ENCODE measurements at regions not wholly inside any gene's neighbourhood (a gene's known extent, or its start where the extent isn't known, plus 50 kb on each side); places are given as distances from the start of the nearest gene placed in this dataset.

DNA sequence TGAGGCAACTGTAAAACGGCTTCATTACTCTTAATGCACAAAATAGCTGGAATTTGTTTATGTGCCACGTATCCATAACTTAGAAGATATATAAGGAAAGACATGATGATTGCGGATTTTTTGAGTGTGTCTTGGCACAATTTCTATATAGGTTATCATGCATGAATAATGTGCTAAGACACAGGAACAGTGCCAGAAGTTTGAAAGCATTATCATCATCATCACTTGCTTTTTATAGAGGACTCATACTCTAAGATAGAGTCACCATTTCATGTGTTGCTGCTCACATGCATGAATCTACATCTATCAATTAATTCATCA is 113.4 kb downstream of the ELOVL4 start:
- H3K4me1 ChIP-seq: no peaks in the 10 kb centered on the region
- no peaks in the 10 kb centered on the region for H3K36me3 ChIP-seq
- no peak overlapping the region for H3K27ac ChIP-seq
- no peaks in the 10 kb centered on the region for H4K20me1 ChIP-seq
- no peaks in the 10 kb centered on the region for H3K9me3 ChIP-seq (replicated peaks in 1 of 11)
- no peak overlapping the region for H3K9ac ChIP-seq
- no peak overlapping the region for H3K4me3 ChIP-seq
- H3K27me3 ChIP-seq: no peaks in the 10 kb centered on the region
- TF ChIP-seq Cebpa-rat (IDR thresholded peaks at IDR 0.05): no peak
- H3K4me2 ChIP-seq: no peak overlapping the region

DNA sequence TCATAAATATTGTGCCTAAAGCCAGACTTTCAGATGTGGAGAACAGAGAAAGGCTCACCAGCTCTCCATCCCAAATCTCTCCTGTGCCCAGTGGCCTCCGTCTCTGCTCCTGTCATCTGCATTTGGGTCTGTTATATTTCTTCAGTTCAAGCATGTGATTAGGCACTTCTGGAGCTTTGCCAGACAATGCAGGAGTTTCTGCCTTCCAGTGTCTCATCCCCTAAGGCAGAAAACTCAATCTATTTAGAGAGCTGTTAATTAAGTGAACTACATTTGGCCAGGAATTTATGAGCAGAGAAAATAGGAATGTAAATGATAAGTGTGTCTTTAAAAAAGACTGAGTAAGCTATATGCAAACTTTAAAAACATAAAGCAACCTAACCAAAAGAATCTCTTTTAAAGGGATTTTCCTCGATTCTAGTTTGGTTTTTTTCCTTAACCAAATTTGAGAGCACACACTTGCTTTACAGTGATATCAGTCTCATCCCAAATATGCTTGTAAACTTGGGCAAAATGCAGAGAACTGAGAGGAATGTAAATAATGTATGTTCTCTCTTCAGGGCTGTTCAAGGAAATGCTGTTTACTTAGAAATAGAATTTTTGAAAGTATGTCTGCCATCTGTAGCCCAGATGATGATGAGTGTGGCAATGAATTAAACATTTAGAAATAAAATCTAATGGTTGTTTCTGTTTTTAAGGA is 113.9 kb downstream of the ELOVL4 start:
- H3K27me3 ChIP-seq: no peaks in the 10 kb centered on the region
- no peak overlapping the region for H3K4me3 ChIP-seq

DNA sequence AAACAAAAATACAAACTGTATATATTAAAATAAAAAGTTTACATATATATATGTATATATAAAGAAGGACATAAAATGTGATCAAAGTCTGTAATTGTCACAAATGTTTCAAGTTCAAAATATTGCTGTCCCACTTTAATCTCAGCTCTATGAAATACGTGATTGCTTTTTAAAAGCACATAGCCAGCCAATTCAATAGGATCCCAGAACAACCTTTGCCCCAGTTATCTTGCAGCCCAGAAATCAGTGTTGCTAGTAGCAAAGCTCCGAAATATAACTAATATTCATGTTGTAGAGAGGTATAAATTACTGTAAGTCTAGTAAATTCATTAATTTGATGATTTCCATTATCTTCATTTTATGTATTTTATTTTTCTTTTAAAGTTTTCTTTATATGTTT is 114.6 kb downstream of the ELOVL4 start:
- Histone ChIP-seq H3K27ac (no peak overlapping the region), H3K4me1 (no peaks in the 10 kb centered on the region), H3K27me3 (no peaks in the 10 kb centered on the region), H3K9ac (no peak overlapping the region), H3K36me3 (no peaks in the 10 kb centered on the region), H3K9me3 (replicated peaks in 1 of 11) (no peaks in the 10 kb centered on the region), H3K4me3 (no peak overlapping the region), H3K4me2 (no peak overlapping the region), H4K20me1 (no peaks in the 10 kb centered on the region)
- TF ChIP-seq Cebpa-rat (IDR thresholded peaks at IDR 0.05): no peak

More for the DNA sequence above, 113.9 kb downstream of the ELOVL4 start:
- Histone ChIP-seq H3K36me3 (no peaks in the 10 kb centered on the region), H3K9me3 (replicated peaks in 1 of 11) (no peaks in the 10 kb centered on the region), H3K4me2 (no peak overlapping the region), H3K9ac (no peak overlapping the region), H4K20me1 (no peaks in the 10 kb centered on the region), H3K4me1 (no peaks in the 10 kb centered on the region), H3K27ac (no peak overlapping the region)
- no peak for TF ChIP-seq Cebpa-rat (IDR thresholded peaks at IDR 0.05)

DNA sequence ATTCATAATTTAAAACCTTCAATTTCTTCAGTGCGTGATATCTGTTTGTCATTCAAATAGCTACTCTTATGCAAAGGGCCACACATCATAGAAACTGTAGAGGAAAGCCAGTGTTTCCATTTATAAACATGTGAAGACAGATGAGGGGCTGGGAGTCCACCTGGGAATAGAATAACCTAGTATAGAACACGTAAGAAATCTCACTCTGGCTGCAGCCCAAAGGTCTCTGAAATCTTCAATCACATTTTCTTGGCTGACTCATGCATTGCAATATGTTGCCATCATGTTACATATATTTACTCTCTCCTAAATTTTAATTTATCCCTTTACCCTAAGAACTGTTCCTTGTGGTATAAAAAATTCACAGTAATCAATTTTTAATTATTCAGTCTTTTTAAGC is 123.2 kb downstream of the ELOVL4 start:
- no peak overlapping the region for H3K4me2 ChIP-seq

DNA sequence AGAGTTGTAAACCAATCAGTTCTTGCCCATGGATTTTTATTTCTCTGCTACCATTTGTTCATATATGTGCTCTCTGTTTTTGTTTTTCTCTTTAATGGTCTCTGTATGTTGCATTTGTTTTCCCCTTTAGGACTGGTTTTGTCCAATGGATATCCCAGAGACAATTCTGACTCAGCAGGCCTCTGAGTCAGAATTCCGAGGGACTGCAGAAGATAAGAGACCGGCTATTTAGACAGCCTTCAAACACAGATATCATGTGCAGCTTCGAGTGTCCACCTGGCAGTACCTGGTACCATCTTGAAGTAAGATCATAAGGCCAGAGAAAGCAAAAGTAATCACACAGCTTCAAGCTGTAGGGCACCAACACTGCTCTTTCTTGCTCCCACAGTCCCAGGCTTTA is 125.5 kb downstream of the ELOVL4 start:
- Histone ChIP-seq H3K4me1 (no peaks in the 10 kb centered on the region), H3K36me3 (no peaks in the 10 kb centered on the region), H4K20me1 (no peaks in the 10 kb centered on the region), H3K4me2 (no peak overlapping the region), H3K9me3 (replicated peaks in 1 of 11) (0 out of 22 replicates have a peak, but pooled peaks cover 0 to 4% (median 0%) of the 10 kb centered on the region in 11 experiments), H3K27me3 (no peaks in the 10 kb centered on the region), H3K9ac (no peak overlapping the region), H3K4me3 (no peak overlapping the region), H3K27ac (no peak overlapping the region)
- no peak for TF ChIP-seq Cebpa-rat (IDR thresholded peaks at IDR 0.05)

More for the DNA sequence above, 123.2 kb downstream of the ELOVL4 start:
- no peak overlapping the region for H3K9ac ChIP-seq
- no peaks in the 10 kb centered on the region for H3K36me3 ChIP-seq
- no peak overlapping the region for H3K27ac ChIP-seq
- H3K27me3 ChIP-seq: no peaks in the 10 kb centered on the region
- H3K9me3 ChIP-seq (replicated peaks in 1 of 11): 0 out of 22 replicates have a peak, but pooled peaks cover 0 to 4% (median 0%) of the 10 kb centered on the region in 11 experiments
- H4K20me1 ChIP-seq: no peaks in the 10 kb centered on the region
- H3K4me1 ChIP-seq: no peaks in the 10 kb centered on the region
- H3K4me3 ChIP-seq: no peak overlapping the region
- no peak for TF ChIP-seq Cebpa-rat (IDR thresholded peaks at IDR 0.05)

DNA sequence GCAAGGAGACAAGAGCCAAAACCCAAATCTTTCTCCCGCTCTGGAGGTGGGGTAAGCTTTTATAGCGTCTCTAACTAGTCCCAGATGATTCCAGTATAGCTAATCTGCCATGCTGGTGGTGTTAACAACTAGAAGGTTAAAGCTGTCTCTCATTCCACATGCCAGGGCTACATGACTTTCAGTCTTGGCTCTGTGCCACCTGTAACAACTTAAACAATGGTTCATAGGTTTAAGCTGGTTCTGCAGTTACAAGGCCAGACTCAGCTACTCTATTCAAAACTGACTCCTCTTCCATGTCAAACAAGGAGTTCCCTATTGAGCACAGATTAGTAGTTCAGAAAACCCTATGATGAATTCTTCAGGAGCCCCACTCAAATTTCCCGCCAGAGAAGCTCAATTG is 128.9 kb downstream of the ELOVL4 start:
- no peak overlapping the region for H3K4me2 ChIP-seq
- H3K9me3 ChIP-seq (replicated peaks in 1 of 11): no peaks in the 10 kb centered on the region
- H3K36me3 ChIP-seq: no peaks in the 10 kb centered on the region
- H3K4me3 ChIP-seq: no peak overlapping the region
- no peak for TF ChIP-seq Cebpa-rat (IDR thresholded peaks at IDR 0.05)
- H3K4me1 ChIP-seq: no peaks in the 10 kb centered on the region
- H3K27ac ChIP-seq: no peak overlapping the region
- no peak overlapping the region for H3K9ac ChIP-seq
- H3K27me3 ChIP-seq: no peaks in the 10 kb centered on the region
- no peaks in the 10 kb centered on the region for H4K20me1 ChIP-seq

DNA sequence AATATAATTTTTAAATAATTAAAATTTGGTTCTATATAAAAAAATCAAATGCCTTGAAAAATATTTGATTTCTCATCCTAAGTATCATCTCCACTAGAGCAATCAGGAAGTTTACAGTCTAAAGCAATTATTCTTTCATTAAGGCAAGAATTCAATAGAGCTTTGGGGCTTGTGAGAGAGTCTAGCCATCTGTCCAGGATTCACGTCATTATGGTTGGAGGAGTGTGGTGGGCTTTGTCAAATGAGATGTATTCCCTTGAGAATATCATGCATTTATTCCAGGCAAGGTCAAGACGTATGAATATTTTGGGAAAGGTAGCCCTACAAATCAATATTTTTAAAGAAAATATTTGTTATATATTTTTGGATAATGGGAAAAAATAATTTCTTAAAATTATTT is 132.4 kb downstream of the ELOVL4 start:
- no peak overlapping the region for H3K4me2 ChIP-seq
- H3K4me1 ChIP-seq: no peaks in the 10 kb centered on the region
- H3K9ac ChIP-seq: no peak overlapping the region
- TF ChIP-seq Cebpa-rat (IDR thresholded peaks at IDR 0.05): no peak
- H3K9me3 ChIP-seq (replicated peaks in 1 of 11): no peaks in the 10 kb centered on the region
- no peaks in the 10 kb centered on the region for H4K20me1 ChIP-seq
- no peaks in the 10 kb centered on the region for H3K36me3 ChIP-seq
- no peak overlapping the region for H3K4me3 ChIP-seq
- no peak overlapping the region for H3K27ac ChIP-seq
- H3K27me3 ChIP-seq: no peaks in the 10 kb centered on the region

DNA sequence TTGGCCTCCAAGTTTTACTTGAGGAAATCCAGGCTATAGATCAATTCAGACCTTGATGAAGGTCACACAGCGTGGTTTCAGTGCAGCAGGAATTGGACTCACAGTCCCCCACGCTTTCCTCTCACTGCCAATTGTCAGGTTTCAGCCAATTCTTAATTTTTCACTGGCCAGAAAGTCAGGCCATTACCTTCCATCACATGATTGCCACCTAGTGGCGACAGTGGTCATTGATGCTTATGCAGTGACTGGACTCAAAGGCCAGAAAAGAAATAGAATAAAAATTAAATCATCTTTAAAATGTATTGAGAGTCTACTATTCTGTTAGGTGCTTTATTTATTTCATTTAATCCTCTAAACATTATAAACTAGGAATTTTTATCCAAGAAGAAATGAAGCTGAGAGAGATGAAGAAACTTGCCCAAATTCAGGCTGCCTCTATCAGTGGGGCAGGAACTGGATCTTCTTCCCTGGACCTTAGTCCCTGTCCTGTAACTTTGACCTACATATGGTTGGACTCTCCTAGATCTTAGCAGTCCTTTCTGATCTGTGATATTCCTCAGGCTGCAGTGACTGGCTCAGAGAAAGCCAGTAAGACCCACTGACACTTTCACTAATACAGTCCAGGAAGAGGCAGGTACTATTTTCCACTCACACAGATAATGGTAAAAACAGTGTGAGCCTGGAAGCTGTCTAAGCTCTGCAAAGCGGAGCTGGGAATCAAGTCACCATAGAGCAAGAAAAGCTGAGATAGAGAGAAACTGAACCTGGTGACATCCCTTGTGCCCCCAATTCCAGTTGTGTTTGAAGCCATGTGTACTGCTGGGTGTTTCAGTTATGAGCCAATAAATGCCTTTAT is 133.3 kb downstream of the ELOVL4 start:
- no peak for TF ChIP-seq Cebpa-rat (IDR thresholded peaks at IDR 0.05)

DNA sequence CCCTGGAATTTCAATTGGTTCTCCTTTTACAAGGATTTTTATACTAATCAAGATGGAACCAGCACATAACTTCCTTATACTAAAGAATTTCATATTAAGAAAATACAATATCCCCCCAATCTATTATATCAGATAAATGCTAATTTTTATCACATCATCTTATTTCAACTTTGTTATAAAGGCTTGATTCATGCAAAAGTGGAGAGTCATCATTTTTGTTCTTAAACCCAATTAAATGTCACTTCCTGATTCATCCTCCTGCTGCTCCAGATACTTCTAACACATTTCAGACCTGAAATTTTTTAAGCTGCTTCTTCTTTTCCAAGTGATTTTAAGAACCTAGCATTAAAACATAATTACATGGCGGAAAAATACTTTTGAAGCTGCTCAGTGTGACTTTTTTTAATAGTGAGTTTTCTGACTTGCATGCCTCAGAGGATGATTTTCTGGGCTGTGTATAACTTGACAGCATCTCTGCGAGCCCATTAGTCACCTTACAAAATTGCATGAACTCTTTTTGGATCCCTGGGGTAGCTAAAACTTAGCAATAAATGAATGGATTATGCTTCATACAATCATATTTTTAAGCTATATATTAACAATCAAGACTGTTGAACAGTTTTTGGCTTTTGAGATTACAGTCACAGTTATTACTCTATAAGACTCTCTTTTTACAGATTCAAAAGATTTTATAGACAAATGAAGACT is 134.1 kb downstream of the ELOVL4 start:
- no peak overlapping the region for H3K4me2 ChIP-seq
- H3K9me3 ChIP-seq (replicated peaks in 1 of 11): no peaks in the 10 kb centered on the region
- H3K9ac ChIP-seq: no peak overlapping the region
- H4K20me1 ChIP-seq: no peaks in the 10 kb centered on the region
- no peaks in the 10 kb centered on the region for H3K27me3 ChIP-seq
- H3K36me3 ChIP-seq: no peaks in the 10 kb centered on the region
- no peak for TF ChIP-seq Cebpa-rat (IDR thresholded peaks at IDR 0.05)
- no peak overlapping the region for H3K4me3 ChIP-seq
- H3K27ac ChIP-seq: no peak overlapping the region
- no peaks in the 10 kb centered on the region for H3K4me1 ChIP-seq

More for the DNA sequence above, 133.3 kb downstream of the ELOVL4 start:
- Histone ChIP-seq H3K27me3 (no peaks in the 10 kb centered on the region), H3K4me1 (no peaks in the 10 kb centered on the region), H3K36me3 (no peaks in the 10 kb centered on the region), H3K9me3 (replicated peaks in 1 of 11) (no peaks in the 10 kb centered on the region), H3K27ac (no peak overlapping the region), H3K9ac (no peak overlapping the region), H4K20me1 (no peaks in the 10 kb centered on the region), H3K4me2 (no peak overlapping the region), H3K4me3 (no peak overlapping the region)
